NOMO-1 treated with dmso at 0.1 percent for 144 hours (cell line): ENCODE measurements at regions not wholly inside any gene's neighbourhood (a gene's known extent, or its start where the extent isn't known, plus 50 kb on each side); places are given as distances from the start of the nearest gene placed in this dataset.
A peak's percentile ranks its signal among the peaks of the same experiment; 100 is the strongest.
"Not testable (repeated sequence)": the region's sequence is repeated elsewhere in the genome, so short reads cannot be mapped to it uniquely, and the experiment has no call there.

ENCODE experiments used
- DNase-seq: peaks from one replicate; lab custom pipeline; 2025; ENCODE audit not compliant: unreplicated experiment; lab: John Stamatoyannopoulos, UW

- DNase-seq: no peak
These were observed 138.3 kb downstream of the FAM124B start for GRCh38 chr2:224263571-224264043.

GRCh38 chr2:224261326-224261725 is 140.6 kb downstream of the FAM124B start:
- DNase-seq: no peak

- DNase-seq: peak; percentile 13
These were observed 141.4 kb downstream of the FAM124B start for GRCh38 chr2:224260372-224261020.

GRCh38 chr2:224259831-224260230 is 142.1 kb downstream of the FAM124B start:
- DNase-seq: no peak

- no peak for DNase-seq
These were observed 143.8 kb downstream of the FAM124B start for GRCh38 chr2:224258059-224258458.

GRCh38 chr2:224257156-224257555 is 144.8 kb downstream of the FAM124B start:
- DNase-seq: no peak

- DNase-seq: no peak
These were observed 148.4 kb downstream of the FAM124B start for GRCh38 chr2:224253464-224253863.

GRCh38 chr2:224252631-224253030 is 149.3 kb downstream of the FAM124B start:
- no peak for DNase-seq

- DNase-seq: no peak
These were observed 152.9 kb downstream of the FAM124B start for GRCh38 chr2:224248944-224249371.

- DNase-seq: no peak
These were observed 159.3 kb downstream of the FAM124B start for GRCh38 chr2:224242561-224242960.

- DNase-seq: no peak
These were observed 160.1 kb downstream of the FAM124B start for GRCh38 chr2:224241812-224242211.

GRCh38 chr2:224241001-224241400 is 160.9 kb downstream of the FAM124B start:
- no peak for DNase-seq

- no peak for DNase-seq
These were observed 177.9 kb downstream of the FAM124B start for GRCh38 chr2:224223851-224224555.

GRCh38 chr2:224222974-224223373 is 178.9 kb downstream of the FAM124B start:
- DNase-seq: no peak

GRCh38 chr2:224222291-224222690 is 179.6 kb downstream of the FAM124B start:
- DNase-seq: no peak

GRCh38 chr2:224221455-224221913 is 180.4 kb downstream of the FAM124B start:
- no peak for DNase-seq

- DNase-seq: no peak
These were observed 181.2 kb downstream of the FAM124B start for GRCh38 chr2:224220586-224221255.

- no peak for DNase-seq
These were observed 180.7 kb upstream of the SERPINE2 start for GRCh38 chr2:224219781-224220180.

GRCh38 chr2:224217962-224218347 is 178.9 kb upstream of the SERPINE2 start:
- DNase-seq: no peak

- no peak for DNase-seq
These were observed 178.3 kb upstream of the SERPINE2 start for GRCh38 chr2:224217233-224217961.

- not testable (repeated sequence) for DNase-seq
These were observed 176.5 kb upstream of the SERPINE2 start for GRCh38 chr2:224215611-224216010.
